ENCODE measurements at regions not wholly inside any gene's neighbourhood (a gene's known extent, or its start where the extent isn't known, plus 50 kb on each side); places are given as distances from the start of the nearest gene placed in this dataset.

DNA sequence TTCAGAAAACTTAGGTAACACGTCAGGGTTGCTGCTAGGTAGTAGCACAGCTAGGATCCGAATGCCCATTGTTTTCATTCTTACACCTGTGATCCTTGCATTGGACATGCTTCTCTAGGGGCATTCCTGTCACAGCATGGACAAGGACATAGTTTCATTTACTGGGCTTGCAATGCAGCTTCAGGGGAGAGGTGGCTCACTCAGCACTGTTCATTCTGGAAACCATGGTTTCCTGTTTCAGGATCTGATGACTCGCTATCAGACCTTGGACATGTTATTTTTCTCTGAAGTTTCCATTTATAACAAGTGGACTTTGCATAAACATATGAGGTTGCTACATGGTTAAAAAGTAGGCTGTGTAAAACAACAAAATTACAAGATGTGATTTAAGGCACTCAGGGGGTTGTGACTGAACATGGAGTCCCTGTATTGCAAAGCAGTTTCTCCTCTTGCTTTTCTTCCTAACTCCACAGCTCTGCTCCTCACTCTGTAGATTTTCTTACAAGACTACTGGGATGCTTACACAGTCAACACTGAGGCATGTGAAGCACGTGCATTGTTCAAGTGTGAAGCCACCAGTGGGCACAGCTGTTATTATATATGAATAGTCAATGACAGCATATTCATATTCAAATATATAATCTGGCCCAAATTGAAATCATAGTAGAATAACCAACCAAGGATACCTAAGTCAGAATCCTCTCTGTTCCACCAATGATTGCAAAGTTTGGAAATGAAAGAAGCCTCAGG lies 66.1 kb upstream of the STK32A start:
- H3K27ac Mint-ChIP-seq, result no peak overlapping the region
- H3K36me3 Mint-ChIP-seq (ENCODE audit: low read depth), result no peaks in the 10 kb centered on the region
- H3K9me3 Mint-ChIP-seq, result no peaks in the 10 kb centered on the region
- peaks cover 4% of the 10 kb centered on the region for H3K4me1 Mint-ChIP-seq (ENCODE audit: low read depth)
- no peak overlapping the region for H3K4me3 Mint-ChIP-seq (ENCODE audit: low read depth)
- no peaks in the 10 kb centered on the region for H3K27me3 Mint-ChIP-seq (ENCODE audit: low read depth)
- DNase-seq (ENCODE audit: low spot score), result no peak
- intact Hi-C loops (cut with micrococcal nuclease), result no loop called here

- H3K9me3 Mint-ChIP-seq, result no peaks in the 10 kb centered on the region
- intact Hi-C loops (cut with micrococcal nuclease), result no loop called here
- no peaks in the 10 kb centered on the region for H3K36me3 Mint-ChIP-seq (ENCODE audit: low read depth)
- H3K4me3 Mint-ChIP-seq (ENCODE audit: low read depth), result no peak overlapping the region
- H3K4me1 Mint-ChIP-seq (ENCODE audit: low read depth), result peaks cover 4% of the 10 kb centered on the region
- no peaks in the 10 kb centered on the region for H3K27me3 Mint-ChIP-seq (ENCODE audit: low read depth)
- H3K27ac Mint-ChIP-seq, result no peak overlapping the region
- no peak for DNase-seq (ENCODE audit: low spot score)
Measured at GRCh38 chr5:147169399-147169798, 65.4 kb upstream of the STK32A start.

DNA sequence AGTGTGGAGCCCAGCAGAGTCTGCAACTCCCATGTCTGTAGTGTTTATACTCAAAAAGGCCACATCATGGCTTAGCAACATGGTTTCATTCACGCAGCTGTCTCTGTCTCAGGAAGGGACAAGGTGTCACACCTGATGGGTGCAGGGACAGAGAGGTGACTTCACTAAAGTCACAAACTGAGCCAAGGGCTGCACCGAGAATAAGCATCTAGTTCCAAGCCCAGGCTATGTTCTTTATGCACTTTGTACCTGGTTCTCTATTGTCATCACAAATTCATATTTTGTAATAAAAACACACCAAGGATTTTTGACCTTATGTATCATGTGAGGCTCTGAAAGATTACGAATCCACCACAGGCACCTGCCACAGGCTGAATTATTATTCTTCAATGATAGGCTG lies 64.9 kb upstream of the STK32A start:
- no peaks in the 10 kb centered on the region for H3K36me3 Mint-ChIP-seq (ENCODE audit: low read depth)
- no peak overlapping the region for H3K4me3 Mint-ChIP-seq (ENCODE audit: low read depth)
- no peak for DNase-seq (ENCODE audit: low spot score)
- no peak overlapping the region for H3K27ac Mint-ChIP-seq
- H3K27me3 Mint-ChIP-seq (ENCODE audit: low read depth), result no peaks in the 10 kb centered on the region
- no peaks in the 10 kb centered on the region for H3K9me3 Mint-ChIP-seq
- intact Hi-C loops (cut with micrococcal nuclease), result no loop called here
- H3K4me1 Mint-ChIP-seq (ENCODE audit: low read depth), result peaks cover 4% of the 10 kb centered on the region

DNA sequence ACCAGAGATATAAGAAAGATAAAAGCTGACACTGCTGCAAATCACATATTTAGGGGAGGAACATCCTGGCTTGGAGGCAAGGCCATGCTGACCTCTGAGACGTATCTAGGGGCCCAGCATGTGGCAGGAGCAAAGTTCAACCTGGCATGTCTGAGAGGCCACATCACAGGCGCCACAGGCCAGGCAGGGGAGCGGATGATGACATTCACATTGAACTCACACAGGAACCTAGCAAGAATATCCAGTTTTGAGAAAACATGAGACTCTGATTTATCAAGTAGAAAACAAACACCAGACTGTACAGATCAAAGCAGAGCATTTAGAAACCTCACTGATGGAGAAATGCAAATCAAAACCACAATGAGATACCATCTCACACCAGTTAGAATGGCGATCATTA lies 64.2 kb upstream of the STK32A start:
- H3K27ac Mint-ChIP-seq, result no peak overlapping the region
- no peaks in the 10 kb centered on the region for H3K9me3 Mint-ChIP-seq
- no peaks in the 10 kb centered on the region for H3K27me3 Mint-ChIP-seq (ENCODE audit: low read depth)
- H3K36me3 Mint-ChIP-seq (ENCODE audit: low read depth), result no peaks in the 10 kb centered on the region
- intact Hi-C loops (cut with micrococcal nuclease), result no loop called here
- no peak for DNase-seq (ENCODE audit: low spot score)
- peaks cover 4% of the 10 kb centered on the region for H3K4me1 Mint-ChIP-seq (ENCODE audit: low read depth)
- H3K4me3 Mint-ChIP-seq (ENCODE audit: low read depth), result no peak overlapping the region

- intact Hi-C loops (cut with micrococcal nuclease), result no loop called here
- H3K9me3 Mint-ChIP-seq, result no peaks in the 10 kb centered on the region
- no peaks in the 10 kb centered on the region for H3K27me3 Mint-ChIP-seq (ENCODE audit: low read depth)
- no peak overlapping the region for H3K27ac Mint-ChIP-seq
- no peak for DNase-seq (ENCODE audit: low spot score)
- H3K36me3 Mint-ChIP-seq (ENCODE audit: low read depth), result no peaks in the 10 kb centered on the region
- H3K4me3 Mint-ChIP-seq (ENCODE audit: low read depth), result no peak overlapping the region
- peaks cover 4% of the 10 kb centered on the region for H3K4me1 Mint-ChIP-seq (ENCODE audit: low read depth)
Measured at GRCh38 chr5:147174671-147175265, 60.1 kb upstream of the STK32A start.

GRCh38 chr5:147175516-147176097 lies 59.2 kb upstream of the STK32A start:
- no peaks in the 10 kb centered on the region for H3K9me3 Mint-ChIP-seq
- intact Hi-C loops (cut with micrococcal nuclease), result no loop called here

GRCh38 chr5:147176422-147176821 lies 58.4 kb upstream of the STK32A start:
- H3K27ac Mint-ChIP-seq, result no peak overlapping the region
- intact Hi-C loops (cut with micrococcal nuclease), result no loop called here
- no peaks in the 10 kb centered on the region for H3K36me3 Mint-ChIP-seq (ENCODE audit: low read depth)
- H3K4me1 Mint-ChIP-seq (ENCODE audit: low read depth), result no peaks in the 10 kb centered on the region
- DNase-seq (ENCODE audit: low spot score), result no peak
- no peak overlapping the region for H3K4me3 Mint-ChIP-seq (ENCODE audit: low read depth)
- H3K27me3 Mint-ChIP-seq (ENCODE audit: low read depth), result no peaks in the 10 kb centered on the region
- no peaks in the 10 kb centered on the region for H3K9me3 Mint-ChIP-seq

More at GRCh38 chr5:147175516-147176097, 59.2 kb upstream of the STK32A start:
- no peak overlapping the region for H3K4me3 Mint-ChIP-seq (ENCODE audit: low read depth)
- H3K36me3 Mint-ChIP-seq (ENCODE audit: low read depth), result no peaks in the 10 kb centered on the region
- no peak overlapping the region for H3K27ac Mint-ChIP-seq
- peaks cover 2% of the 10 kb centered on the region for H3K4me1 Mint-ChIP-seq (ENCODE audit: low read depth)
- DNase-seq (ENCODE audit: low spot score), result no peak
- no peaks in the 10 kb centered on the region for H3K27me3 Mint-ChIP-seq (ENCODE audit: low read depth)

GRCh38 chr5:147177125-147177840 lies 57.5 kb upstream of the STK32A start:
- intact Hi-C loops (cut with micrococcal nuclease), result no loop called here
- H3K27me3 Mint-ChIP-seq (ENCODE audit: low read depth), result no peaks in the 10 kb centered on the region
- no peaks in the 10 kb centered on the region for H3K9me3 Mint-ChIP-seq
- H3K4me1 Mint-ChIP-seq (ENCODE audit: low read depth), result no peaks in the 10 kb centered on the region
- no peak overlapping the region for H3K27ac Mint-ChIP-seq
- no peak for DNase-seq (ENCODE audit: low spot score)
- H3K4me3 Mint-ChIP-seq (ENCODE audit: low read depth), result no peak overlapping the region
- no peaks in the 10 kb centered on the region for H3K36me3 Mint-ChIP-seq (ENCODE audit: low read depth)

- intact Hi-C loops (cut with micrococcal nuclease), result no loop called here
- no peak overlapping the region for H3K27ac Mint-ChIP-seq
- no peaks in the 10 kb centered on the region for H3K4me1 Mint-ChIP-seq (ENCODE audit: low read depth)
- no peaks in the 10 kb centered on the region for H3K27me3 Mint-ChIP-seq (ENCODE audit: low read depth)
- DNase-seq (ENCODE audit: low spot score), result no peak
- no peaks in the 10 kb centered on the region for H3K9me3 Mint-ChIP-seq
- no peak overlapping the region for H3K4me3 Mint-ChIP-seq (ENCODE audit: low read depth)
- no peaks in the 10 kb centered on the region for H3K36me3 Mint-ChIP-seq (ENCODE audit: low read depth)
Measured at GRCh38 chr5:147179562-147180147, 55.2 kb upstream of the STK32A start.

DNA sequence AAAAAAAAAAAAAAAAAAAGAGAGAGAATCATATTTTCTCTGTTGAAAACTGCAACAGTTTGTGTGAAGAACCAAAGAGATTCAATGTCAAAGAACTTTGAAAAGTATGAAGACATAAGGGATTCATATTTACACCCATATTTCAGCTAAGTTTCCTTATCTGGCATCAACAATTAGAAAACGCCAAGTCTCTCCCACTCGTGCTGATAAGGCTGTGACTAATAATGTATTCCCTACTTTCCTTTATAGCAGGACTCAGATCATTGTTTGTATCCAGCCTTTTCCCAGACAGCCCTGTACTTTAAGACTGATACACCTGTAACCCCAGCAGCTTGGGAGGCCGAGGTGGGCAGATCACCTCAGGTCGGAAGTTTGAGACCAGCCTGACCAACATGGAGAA lies 54.1 kb upstream of the STK32A start:
- intact Hi-C loops (cut with micrococcal nuclease), result no loop called here
- Mint-ChIP-seq H3K4me3 (ENCODE audit: low read depth) (no peak overlapping the region), H3K4me1 (ENCODE audit: low read depth) (no peaks in the 10 kb centered on the region), H3K27me3 (ENCODE audit: low read depth) (no peaks in the 10 kb centered on the region), H3K27ac (no peak overlapping the region), H3K9me3 (no peaks in the 10 kb centered on the region), H3K36me3 (ENCODE audit: low read depth) (no peaks in the 10 kb centered on the region)
- DNase-seq (ENCODE audit: low spot score), result no peak

All from activated T-helper 2 cell treated with anti-CD3 and anti-CD28 coated beads, Interferon-gamma antibody, Interleukin-2, Interleukin-4, amounts not matched to agents 10 μg/mL and 5 μg/mL and 100 μg/mL, durations not matched to agents 14 hours and 24 hours and 36 hours (primary cell).